GM18502 (cell line): ENCODE measurements at regions not wholly inside any gene's neighbourhood (a gene's known extent, or its start where the extent isn't known, plus 50 kb on each side); places are given as distances from the start of the nearest gene placed in this dataset.
"Not testable (repeated sequence)": the region's sequence is repeated elsewhere in the genome, so short reads cannot be mapped to it uniquely, and the experiment has no call there.

Experiments used
- ATAC-seq: cut with Tn5 transposase; IDR thresholded peaks from one replicate; pipeline ENCODE4 v1.9.1; 2021; ENCODE audit warnings: mild to moderate bottlenecking; ENCODE audit not compliant: unreplicated experiment, poor library complexity

GRCh38 chr12:84166812-84167211 is 745.8 kb downstream of the SLC6A15 start:
- ATAC-seq, result no peak

DNA sequence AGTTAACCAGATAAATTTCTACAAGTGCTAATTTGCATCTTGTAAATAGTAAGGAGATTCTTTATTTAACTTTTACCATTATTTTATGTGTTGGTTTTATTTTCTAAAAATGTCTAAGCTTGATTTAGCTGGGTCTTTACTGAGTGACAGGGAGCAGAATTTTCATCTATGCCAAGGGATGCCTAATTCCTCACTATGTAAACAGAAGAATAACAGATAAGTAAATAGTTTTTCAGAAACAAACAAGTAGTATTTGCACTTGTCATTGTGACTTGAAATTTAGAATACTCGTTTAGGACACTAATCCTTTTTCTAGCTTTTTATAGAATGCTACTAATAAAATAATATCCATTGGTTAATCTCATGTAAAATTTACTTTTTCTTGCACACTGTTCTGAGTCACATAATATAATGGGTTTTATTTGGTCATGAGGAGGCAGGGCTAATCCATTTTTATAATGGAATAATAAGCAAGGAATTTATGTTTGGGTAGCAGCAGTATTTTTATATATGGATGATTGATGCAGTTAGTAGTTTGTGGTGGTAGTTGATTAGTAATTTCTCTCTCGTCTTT is 746.5 kb downstream of the SLC6A15 start:
- no peak for ATAC-seq

GRCh38 chr12:84161296-84161695 is 751.3 kb downstream of the SLC6A15 start:
- no peak for ATAC-seq

GRCh38 chr12:84159260-84159659 is 753.3 kb downstream of the SLC6A15 start:
- no peak for ATAC-seq

DNA sequence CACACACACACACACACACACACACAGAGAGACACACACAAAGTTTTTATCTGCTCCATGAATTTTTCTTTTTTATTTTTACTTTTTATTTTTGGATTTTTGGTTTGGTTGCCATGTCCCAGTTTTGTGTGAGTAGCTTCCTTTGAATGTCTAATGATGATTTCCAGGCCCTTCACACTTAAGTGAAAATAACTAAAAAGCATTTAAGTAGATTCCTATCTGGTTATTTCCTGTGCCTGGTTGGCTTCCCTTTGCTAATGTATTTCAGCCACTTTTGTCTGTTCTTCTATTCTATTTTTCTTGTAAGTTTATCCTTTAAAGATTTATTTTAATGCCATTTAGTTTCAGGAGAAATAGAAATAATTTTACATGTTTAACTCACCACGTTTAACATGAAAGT is 755.4 kb downstream of the SLC6A15 start:
- ATAC-seq, result no peak

DNA sequence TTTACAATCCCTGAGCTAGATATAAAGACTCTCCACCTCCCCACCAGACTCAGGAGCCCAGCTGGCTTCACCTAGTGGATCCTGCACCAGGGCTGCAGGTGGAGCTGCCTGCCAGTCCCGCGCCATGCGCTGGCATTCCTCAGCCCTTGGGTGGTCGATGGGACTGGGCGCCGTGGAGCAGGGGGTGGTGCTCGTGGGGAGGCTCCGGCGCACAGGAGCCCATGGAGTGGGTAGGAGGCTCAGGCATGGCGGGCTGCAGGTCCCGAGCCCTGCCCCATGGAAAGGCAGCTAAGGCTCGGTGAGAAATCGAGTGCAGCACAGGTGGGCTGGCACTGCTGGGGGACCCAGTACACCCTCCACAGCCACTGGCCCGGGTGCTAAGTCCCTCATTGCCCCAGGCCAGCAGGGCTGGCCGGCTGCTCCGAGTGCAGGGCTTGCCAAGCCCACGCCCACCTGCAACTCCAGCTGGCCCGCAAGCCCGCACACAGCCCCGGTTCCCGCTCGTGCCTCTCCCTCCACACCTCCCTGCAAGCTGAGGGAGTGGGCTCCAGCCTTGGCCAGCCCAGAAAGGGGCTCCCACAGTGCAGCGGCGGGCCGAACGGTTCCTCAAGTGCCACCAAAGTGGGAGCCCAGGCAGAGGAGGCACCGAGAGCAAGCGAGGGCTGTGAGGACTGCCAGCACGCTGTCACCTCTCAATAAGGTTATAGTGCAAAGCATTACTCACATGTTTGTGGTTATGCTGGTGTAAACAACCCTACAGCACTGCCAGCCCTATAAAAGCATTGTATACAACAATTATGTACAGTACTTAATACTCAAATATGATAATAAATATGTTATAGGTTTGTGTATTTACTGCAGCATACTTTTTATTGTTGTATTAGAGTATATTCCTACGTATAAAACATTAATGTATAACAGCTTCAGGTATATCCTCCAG is 757.3 kb downstream of the SLC6A15 start:
- ATAC-seq, result not testable (repeated sequence)

DNA sequence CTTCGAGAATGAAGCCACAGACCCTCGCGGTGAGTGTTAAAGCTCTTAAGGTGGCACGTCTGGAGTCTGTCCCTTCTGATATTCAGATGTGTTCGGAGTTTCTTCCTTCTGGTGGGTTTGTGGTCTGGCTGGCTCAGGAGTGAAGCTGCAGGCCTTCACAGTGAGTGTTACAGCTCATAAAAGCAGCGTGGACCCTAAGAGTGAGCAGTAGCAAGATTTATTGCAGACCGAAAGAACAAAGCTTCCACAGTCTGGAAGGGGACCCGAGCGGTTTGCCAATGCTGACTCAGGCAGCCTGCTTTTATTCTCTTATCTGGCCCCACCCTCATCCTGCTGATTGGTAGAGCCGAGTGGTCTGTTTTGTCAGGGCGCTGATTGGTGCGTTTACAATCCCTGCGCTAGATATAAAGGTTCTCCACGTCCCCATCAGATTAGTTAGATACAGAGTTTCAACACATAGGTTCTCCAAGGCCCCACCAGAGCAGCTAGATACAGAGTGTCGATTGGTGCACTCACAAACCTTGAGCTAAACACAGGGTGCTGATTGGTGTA is 758.1 kb downstream of the SLC6A15 start:
- not testable (repeated sequence) for ATAC-seq

DNA sequence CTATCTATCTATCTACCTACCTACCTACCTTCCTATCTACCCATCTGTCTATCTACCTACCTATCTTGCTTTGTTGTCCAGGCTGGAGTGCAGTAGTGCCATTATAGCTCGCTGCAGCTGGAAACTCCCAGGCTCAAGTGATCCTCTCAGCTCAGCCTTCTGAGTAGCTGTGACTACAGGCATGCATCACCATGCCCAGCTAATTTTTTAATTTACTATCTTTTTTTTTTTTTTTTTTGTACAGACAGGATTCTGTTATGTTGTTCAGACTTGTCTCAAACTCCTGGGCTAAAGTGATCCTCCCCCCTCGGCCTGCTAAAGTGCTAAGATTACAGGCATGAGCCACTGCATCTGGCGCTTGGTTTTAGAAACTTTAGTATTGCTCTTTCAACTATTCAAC is 762.4 kb downstream of the SLC6A15 start:
- no peak for ATAC-seq

DNA sequence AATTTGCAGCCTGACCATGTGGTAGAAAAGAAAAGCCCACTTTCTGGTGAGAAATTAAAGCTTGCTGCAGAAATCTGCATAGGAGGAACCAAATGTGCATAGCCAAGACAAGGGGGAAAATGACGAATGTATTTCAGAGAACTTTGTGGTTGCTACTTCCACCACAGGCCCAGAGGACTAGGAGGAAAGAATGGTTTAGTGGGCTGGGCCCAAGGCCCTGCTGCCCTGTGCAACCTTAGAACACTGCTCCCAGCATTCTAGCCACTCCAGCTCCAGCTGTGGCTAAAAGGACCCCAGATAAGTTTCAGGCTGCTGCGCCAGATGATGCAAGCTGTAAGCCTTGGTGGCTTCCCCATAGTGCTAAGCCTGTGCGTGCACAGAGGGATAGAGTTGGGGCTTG is 764.3 kb downstream of the SLC6A15 start:
- ATAC-seq, result no peak

DNA sequence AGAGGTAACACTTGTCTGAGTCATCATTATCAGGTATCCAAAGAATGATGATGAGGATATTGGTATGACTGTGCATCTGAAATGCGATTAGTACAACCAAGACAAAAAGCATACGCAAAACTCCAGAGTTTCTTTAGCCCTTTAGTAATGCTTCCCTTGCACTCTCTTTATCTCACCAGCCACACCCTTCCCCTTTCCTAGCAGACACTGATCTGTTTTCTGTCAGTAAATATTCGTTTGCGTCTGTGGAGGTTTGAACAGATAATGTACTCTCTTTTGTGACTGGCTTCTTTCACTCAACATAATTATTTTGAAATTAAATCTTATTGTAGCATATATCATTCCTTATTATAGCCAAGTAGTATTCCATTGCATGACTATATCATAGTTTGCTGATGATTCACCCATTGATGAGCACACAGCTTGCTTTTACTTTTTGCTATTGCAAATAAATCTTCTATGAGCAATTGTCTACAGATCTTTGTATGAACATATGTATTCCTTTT is 775.7 kb downstream of the SLC6A15 start:
- no peak for ATAC-seq

- no peak for ATAC-seq
These were observed 776.9 kb downstream of the SLC6A15 start for GRCh38 chr12:84135586-84136279.

DNA sequence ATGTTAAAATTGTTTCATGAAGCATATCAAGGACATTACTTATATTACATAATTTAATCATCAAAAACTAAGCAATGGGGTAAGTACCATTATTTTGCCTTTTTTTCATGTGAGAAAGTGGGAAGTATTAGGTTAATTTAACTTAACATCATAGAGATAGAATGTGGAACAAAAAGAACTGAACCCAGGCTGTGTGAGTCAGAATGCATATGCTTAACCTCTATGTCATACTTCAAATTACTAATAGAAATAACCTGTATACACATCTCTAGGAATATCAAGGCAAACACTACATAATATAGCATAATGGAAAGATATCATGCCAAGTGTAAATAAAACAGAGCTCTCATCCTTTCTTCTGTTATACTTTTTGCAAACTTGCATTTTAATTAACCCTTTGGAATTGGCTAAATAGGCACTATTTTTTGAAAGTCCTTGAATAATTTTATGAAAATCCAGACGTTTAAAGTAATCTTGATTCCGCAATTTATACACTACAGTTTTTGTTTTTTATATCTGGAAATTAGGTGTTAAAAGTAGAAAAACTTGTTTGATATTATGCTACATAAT is 777.7 kb downstream of the SLC6A15 start:
- ATAC-seq, result no peak

DNA sequence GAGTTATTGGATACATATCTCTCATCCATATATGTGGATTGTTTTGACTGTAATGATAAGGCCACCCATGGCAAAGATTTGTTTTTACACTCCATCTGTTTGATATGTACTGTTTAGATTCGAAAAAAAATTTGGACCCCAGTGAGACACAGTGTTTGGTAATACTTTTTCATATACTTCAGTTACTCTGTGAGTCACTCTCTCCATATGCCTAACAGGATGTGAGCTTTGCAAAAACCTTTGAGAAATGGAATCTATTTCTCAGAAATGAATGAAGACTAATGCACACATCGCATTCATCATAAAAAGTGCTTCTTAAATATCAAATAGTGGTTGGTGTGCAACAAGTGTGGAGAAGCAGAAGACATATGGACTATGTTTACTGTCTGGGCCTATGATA is 781.5 kb downstream of the SLC6A15 start:
- ATAC-seq, result no peak

- ATAC-seq, result no peak
These were observed 784.2 kb downstream of the SLC6A15 start for GRCh38 chr12:84128117-84128991.

- no peak for ATAC-seq
These were observed 788.4 kb downstream of the SLC6A15 start for GRCh38 chr12:84124211-84124610.

DNA sequence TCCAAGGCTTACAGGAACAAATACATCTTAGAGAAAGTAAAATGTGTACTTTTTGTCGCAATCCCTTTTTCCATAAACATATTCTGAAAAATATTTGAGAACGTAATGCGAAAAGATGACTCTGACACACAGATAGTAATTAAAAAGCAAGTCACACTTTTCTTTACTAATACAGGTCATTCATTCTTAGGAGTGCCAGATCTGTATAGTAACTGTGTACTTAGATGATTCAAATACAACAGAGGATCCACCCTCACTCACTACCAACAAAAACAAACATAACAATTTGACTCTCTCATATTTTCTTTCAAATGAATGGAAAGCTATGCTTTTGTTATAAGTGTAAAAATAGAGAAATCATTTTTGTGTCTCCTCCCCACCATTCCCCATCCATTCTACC is 795.4 kb downstream of the SLC6A15 start:
- no peak for ATAC-seq

DNA sequence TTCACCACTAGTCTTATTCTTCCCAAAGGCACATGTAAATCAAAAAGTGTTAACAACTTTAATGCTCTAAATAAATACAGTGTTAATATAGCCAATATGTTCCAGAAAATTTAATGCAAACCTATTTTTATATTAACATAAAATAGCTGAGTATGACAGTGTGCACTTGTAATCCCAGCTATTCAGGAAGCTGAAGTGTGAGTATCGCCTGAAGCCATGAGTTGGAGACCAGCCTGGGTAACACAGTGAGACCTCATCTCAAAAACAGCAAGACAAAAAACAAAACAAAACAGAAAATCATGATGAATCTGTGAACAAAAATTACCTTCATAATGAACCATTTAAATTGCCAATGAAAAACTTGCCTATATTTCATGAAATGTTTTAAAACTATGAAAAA is 798.9 kb downstream of the SLC6A15 start:
- ATAC-seq, result no peak

DNA sequence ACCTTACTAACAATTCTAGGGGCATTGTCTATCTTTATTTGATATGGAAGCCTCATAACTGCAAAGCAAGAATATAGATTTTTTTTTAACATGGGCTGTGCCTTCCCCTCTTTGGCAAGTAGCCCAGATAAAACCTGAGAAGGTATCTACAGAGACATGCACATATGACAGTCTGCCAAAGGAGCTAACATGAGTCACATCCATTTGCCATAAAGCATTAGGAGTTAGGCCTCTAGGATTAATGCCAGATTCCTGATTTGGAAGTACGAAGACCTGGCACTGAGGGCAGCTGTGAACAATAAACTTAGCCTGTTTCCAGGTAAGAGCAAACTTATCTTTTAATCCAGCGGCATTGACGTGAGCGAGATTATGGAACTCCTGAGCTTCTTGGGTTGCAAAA is 808.7 kb downstream of the SLC6A15 start:
- not testable (repeated sequence) for ATAC-seq

- not testable (repeated sequence) for ATAC-seq
These were observed 810.6 kb downstream of the SLC6A15 start for GRCh38 chr12:84101963-84102362.
